Type B pancreatic cell (in vitro differentiated cells): ENCODE measurements at regions not wholly inside any gene's neighbourhood (a gene's known extent, or its start where the extent isn't known, plus 50 kb on each side); places are given as distances from the start of the nearest gene placed in this dataset.

ENCODE experiments used
- DNase-seq: peaks from one replicate; pipeline ENCODE4 v3.0.0; 2021; ENCODE audit warnings: mixed read lengths; ENCODE audit not compliant: unreplicated experiment; ENCODE audit errors: extremely low spot score
- H3K27ac Mint-ChIP-seq: 2 replicates; pipeline ENCODE4 v1.8.0; 2021; ENCODE audit warnings: mild to moderate bottlenecking, mixed read lengths
- H3K27me3 Mint-ChIP-seq: 2 replicates; pipeline ENCODE4 v1.8.0; 2021; ENCODE audit warnings: mixed read lengths
- H3K36me3 Mint-ChIP-seq: 2 replicates; pipeline ENCODE4 v1.8.0; 2021; ENCODE audit warnings: mixed read lengths
- H3K4me1 Mint-ChIP-seq: one replicate; pipeline ENCODE4 v1.8.0; 2021; ENCODE audit warnings: mixed read lengths; ENCODE audit not compliant: unreplicated experiment
- H3K4me3 Mint-ChIP-seq: 2 replicates; pipeline ENCODE4 v1.8.0; 2021; ENCODE audit warnings: mild to moderate bottlenecking, mixed read lengths
- H3K9me3 Mint-ChIP-seq: 2 replicates; pipeline ENCODE4 v1.8.0; 2021; ENCODE audit warnings: mixed read lengths
- TF ChIP-seq, protein P1 (sequence below): fragments of 200-600 bp; sonication (generic); conservative IDR thresholded peaks from 2 replicates; pipeline ENCODE4 v1.5.0; 2021; ENCODE audit warnings: antibody characterized with exemption, mild to moderate bottlenecking

DNA sequence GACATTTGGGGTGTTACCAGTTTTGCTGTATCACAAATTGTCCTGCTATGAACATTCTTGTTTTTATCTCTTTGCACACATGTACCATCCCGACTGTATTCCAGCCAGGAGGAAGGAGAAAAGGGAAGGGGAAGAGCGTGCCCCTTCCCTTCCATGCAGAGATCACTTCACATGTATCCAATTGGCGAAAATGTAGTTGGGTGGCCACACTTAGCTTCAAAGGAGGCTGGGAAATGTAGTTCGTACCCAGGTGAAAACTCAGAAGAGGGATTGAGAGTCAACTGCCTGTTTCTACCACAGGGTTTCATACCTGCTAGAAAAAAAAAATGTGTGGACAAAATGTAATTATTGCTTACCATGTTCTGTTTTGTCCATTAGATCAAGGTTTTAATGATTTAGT is 189.1 kb upstream of the PELI2 start:
- no peak for DNase-seq
- no peaks in the 10 kb centered on the region for H3K27me3 Mint-ChIP-seq
- no peak overlapping the region for H3K27ac Mint-ChIP-seq
- H3K36me3 Mint-ChIP-seq: no peaks in the 10 kb centered on the region
- H3K4me3 Mint-ChIP-seq: no peak overlapping the region
- TF ChIP-seq, protein P1, sequence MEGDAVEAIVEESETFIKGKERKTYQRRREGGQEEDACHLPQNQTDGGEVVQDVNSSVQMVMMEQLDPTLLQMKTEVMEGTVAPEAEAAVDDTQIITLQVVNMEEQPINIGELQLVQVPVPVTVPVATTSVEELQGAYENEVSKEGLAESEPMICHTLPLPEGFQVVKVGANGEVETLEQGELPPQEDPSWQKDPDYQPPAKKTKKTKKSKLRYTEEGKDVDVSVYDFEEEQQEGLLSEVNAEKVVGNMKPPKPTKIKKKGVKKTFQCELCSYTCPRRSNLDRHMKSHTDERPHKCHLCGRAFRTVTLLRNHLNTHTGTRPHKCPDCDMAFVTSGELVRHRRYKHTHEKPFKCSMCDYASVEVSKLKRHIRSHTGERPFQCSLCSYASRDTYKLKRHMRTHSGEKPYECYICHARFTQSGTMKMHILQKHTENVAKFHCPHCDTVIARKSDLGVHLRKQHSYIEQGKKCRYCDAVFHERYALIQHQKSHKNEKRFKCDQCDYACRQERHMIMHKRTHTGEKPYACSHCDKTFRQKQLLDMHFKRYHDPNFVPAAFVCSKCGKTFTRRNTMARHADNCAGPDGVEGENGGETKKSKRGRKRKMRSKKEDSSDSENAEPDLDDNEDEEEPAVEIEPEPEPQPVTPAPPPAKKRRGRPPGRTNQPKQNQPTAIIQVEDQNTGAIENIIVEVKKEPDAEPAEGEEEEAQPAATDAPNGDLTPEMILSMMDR: no peak
- peaks cover 12% of the 10 kb centered on the region for H3K4me1 Mint-ChIP-seq
- H3K9me3 Mint-ChIP-seq: no peaks in the 10 kb centered on the region

DNA sequence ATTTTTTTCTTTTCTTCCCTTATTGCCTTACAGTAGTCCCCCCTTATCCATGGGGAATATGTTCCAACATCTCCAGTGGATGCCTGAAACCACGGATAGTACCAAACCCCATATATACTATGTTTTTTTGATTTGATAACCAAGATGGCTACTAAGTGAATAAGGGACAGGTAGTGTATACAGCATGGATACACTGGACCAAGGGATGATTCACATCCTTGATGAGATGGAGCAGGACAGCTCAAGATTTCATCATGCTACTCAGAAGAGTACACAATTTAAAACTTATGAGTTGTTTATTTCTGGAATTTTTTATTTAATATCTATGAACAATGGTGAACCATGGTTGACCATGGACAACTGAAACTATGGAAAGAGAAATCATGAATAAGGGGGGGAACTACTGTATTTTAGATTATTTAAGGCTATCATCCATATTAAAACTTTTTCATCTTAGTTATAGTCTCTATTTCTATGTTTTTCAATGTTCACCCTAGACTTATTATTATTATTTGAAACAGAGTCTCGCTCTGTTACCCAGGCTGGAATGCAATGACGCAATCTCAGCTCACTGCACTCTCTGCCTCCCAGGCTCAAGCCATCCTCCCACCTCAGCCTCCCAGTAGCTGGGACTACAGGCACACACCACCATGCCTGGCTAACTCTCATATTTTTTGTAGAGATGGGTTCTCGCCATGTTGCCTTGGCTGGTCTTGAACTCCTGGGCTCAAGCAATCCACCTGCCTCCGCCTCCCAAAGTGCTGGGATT is 188.0 kb upstream of the PELI2 start:
- H3K27ac Mint-ChIP-seq: no peak overlapping the region
- H3K4me1 Mint-ChIP-seq: peaks cover 12% of the 10 kb centered on the region
- no peaks in the 10 kb centered on the region for H3K36me3 Mint-ChIP-seq
- H3K4me3 Mint-ChIP-seq: no peak overlapping the region
- TF ChIP-seq, protein P1: no peak
- no peak for DNase-seq
- H3K9me3 Mint-ChIP-seq: no peaks in the 10 kb centered on the region
- no peaks in the 10 kb centered on the region for H3K27me3 Mint-ChIP-seq

DNA sequence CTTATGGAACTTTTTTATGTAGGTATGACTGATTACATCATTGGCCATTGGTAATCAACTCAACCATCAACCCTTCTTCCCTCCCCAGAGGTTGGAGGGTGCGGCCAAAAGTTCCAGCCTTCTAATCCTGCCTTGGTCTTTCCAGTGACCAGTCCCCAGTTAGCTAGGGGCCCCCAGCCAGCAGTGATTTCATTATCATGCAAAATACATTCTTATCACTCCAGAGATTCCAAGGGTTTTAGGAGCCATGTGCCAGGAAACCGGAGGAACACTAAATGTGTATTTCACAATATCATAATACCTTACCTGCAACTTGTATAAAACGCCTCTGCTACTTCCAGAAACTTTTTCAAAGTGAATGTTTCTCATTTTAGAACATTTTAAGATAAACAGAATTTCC is 181.5 kb upstream of the PELI2 start:
- no peaks in the 10 kb centered on the region for H3K4me1 Mint-ChIP-seq
- no peaks in the 10 kb centered on the region for H3K36me3 Mint-ChIP-seq
- H3K27ac Mint-ChIP-seq: no peak overlapping the region
- TF ChIP-seq, protein P1: no peak
- DNase-seq: no peak
- no peaks in the 10 kb centered on the region for H3K27me3 Mint-ChIP-seq
- H3K9me3 Mint-ChIP-seq: peaks cover 5% of the 10 kb centered on the region
- H3K4me3 Mint-ChIP-seq: no peak overlapping the region

DNA sequence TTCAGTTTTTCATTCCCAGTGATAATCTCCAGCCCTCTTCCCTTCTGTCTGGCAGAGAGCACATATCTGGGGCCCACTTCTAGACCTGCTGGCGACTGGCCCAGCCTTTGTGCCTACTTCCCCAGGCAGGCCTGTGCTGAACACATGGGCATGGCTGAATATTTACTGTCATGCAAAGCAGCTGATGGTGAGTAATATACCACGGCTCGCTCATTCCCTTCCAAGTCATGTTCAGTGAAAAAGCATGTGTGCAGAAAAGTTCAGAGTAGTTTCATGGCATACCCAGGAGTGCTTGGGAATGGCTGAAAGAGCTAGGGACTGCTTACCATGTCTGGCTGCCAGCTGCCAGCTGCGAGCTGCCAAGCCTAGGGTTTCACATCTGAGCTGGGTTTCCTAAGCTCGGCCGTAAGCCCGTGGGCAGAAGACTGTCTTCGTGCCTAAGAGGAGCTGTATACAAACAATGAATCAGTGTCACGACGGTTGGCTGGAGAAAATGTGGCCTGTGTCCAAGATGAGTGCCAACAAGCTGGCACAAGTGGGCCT is 179.9 kb upstream of the PELI2 start:
- H3K36me3 Mint-ChIP-seq: no peaks in the 10 kb centered on the region
- DNase-seq: no peak
- H3K27ac Mint-ChIP-seq: no peak overlapping the region
- H3K4me3 Mint-ChIP-seq: no peak overlapping the region
- H3K27me3 Mint-ChIP-seq: no peaks in the 10 kb centered on the region
- H3K9me3 Mint-ChIP-seq: peaks cover 5% of the 10 kb centered on the region
- no peaks in the 10 kb centered on the region for H3K4me1 Mint-ChIP-seq
- TF ChIP-seq, protein P1: no peak

DNA sequence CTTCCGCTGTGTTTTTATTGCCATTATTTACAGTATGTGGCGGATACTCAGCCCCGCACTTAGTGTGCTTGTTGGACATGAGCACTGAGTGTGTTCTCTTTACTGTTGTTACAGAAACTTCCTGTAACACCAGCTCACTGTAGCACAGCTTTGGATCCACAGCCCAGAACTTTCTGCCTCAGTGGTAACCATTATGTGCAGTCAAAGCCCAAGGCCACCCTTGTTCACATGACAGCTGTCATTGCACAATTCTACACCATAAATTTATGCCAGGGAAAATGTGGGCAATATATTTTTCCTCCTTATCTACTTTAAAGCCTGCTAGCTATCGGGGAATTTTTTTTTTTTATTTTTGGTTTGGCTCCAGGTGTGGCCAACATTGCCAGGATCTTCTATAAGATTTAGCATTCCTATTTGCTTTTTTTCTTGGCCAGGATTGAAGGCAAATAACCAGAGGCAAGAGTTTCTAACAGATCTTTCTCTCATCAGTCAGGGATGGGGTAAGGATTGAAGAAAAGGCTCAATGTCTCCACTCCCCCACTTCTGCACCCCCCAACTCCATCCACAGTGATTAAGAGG is 176.0 kb upstream of the PELI2 start:
- DNase-seq: no peak
- no peak overlapping the region for H3K4me3 Mint-ChIP-seq
- TF ChIP-seq, protein P1: no peak
- H3K4me1 Mint-ChIP-seq: no peaks in the 10 kb centered on the region
- H3K36me3 Mint-ChIP-seq: no peaks in the 10 kb centered on the region
- no peak overlapping the region for H3K27ac Mint-ChIP-seq
- no peaks in the 10 kb centered on the region for H3K27me3 Mint-ChIP-seq
- H3K9me3 Mint-ChIP-seq: peaks cover 5% of the 10 kb centered on the region
